HG03060 (cell line): ENCODE measurements at regions not wholly inside any gene's neighbourhood (a gene's known extent, or its start where the extent isn't known, plus 50 kb on each side); places are given as distances from the start of the nearest gene placed in this dataset.

Experiments
- ATAC-seq: cut with Tn5 transposase; IDR thresholded peaks from one replicate; pipeline ENCODE4 v1.9.1; 2021; ENCODE audit warnings: low read depth, moderate number of reproducible peaks; ENCODE audit not compliant: unreplicated experiment

- no peak for ATAC-seq
These were observed 411.2 kb downstream of the AEBP2 start for GRCh38 chr12:19850346-19851065.

- ATAC-seq = no peak
These were observed 413.0 kb downstream of the AEBP2 start for GRCh38 chr12:19852100-19852855.

- ATAC-seq = no peak
These were observed 416.6 kb downstream of the AEBP2 start for GRCh38 chr12:19855851-19856250.

- ATAC-seq = no peak
These were observed 417.1 kb downstream of the AEBP2 start for GRCh38 chr12:19856389-19856788.

GRCh38 chr12:19857204-19857603 is 417.9 kb downstream of the AEBP2 start:
- ATAC-seq = no peak

GRCh38 chr12:19867151-19867550 is 427.9 kb downstream of the AEBP2 start:
- ATAC-seq = no peak

GRCh38 chr12:19867970-19868369 is 428.7 kb downstream of the AEBP2 start:
- ATAC-seq = no peak

- no peak for ATAC-seq
These were observed 430.1 kb downstream of the AEBP2 start for GRCh38 chr12:19869413-19869812.

GRCh38 chr12:19872621-19873540 is 433.6 kb downstream of the AEBP2 start:
- ATAC-seq = no peak

GRCh38 chr12:19880076-19880475 is 440.8 kb downstream of the AEBP2 start:
- no peak for ATAC-seq

GRCh38 chr12:19880721-19881120 is 441.4 kb downstream of the AEBP2 start:
- no peak for ATAC-seq

GRCh38 chr12:19882346-19882745 is 443.1 kb downstream of the AEBP2 start:
- ATAC-seq = no peak

GRCh38 chr12:19884021-19884492 is 444.8 kb downstream of the AEBP2 start:
- ATAC-seq = no peak

GRCh38 chr12:19885093-19885812 is 446.0 kb downstream of the AEBP2 start:
- no peak for ATAC-seq

GRCh38 chr12:19886065-19886464 is 446.8 kb downstream of the AEBP2 start:
- no peak for ATAC-seq

- no peak for ATAC-seq
These were observed 447.4 kb downstream of the AEBP2 start for GRCh38 chr12:19886639-19887064.

- no peak for ATAC-seq
These were observed 450.7 kb downstream of the AEBP2 start for GRCh38 chr12:19890024-19890423.

- ATAC-seq = no peak
These were observed 452.8 kb downstream of the AEBP2 start for GRCh38 chr12:19891936-19892591.

GRCh38 chr12:19893514-19893913 is 454.2 kb downstream of the AEBP2 start:
- no peak for ATAC-seq

- peak; percentile 29 for ATAC-seq
These were observed 454.8 kb downstream of the AEBP2 start for GRCh38 chr12:19894050-19894449.
